ENCODE measurements at regions not wholly inside any gene's neighbourhood (a gene's known extent, or its start where the extent isn't known, plus 50 kb on each side); places are given as distances from the start of the nearest gene placed in this dataset.

GRCh38 chr9:17930071-17930470, 351.2 kb downstream of the SH3GL2 start:
- TF ChIP-seq CTCF (IDR thresholded peaks at IDR 0.05; ENCODE audit: low read depth, low read length, poor library complexity, severe bottlenecking) (no peak), EZH2phosphoT487 (IDR thresholded peaks at IDR 0.05; ENCODE audit: borderline replicate concordance, low read length) (no peak)

Data from DOHH2 (cell line).